ENCODE measurements at regions not wholly inside any gene's neighbourhood (a gene's known extent, or its start where the extent isn't known, plus 50 kb on each side); places are given as distances from the start of the nearest gene placed in this dataset.

- Histone ChIP-seq H3K9me3 (ENCODE audit: control insufficient read depth in 2 of 2, insufficient read depth in 1 of 2, low read length in 1 of 2) (no peaks in the 10 kb centered on the region), H3K27ac (ENCODE audit: low read depth in 1 of 2, low read length in 1 of 2) (peak overlapping the region in 1 of 2 donors; percentile 44), H3K4me1 (ENCODE audit: control insufficient read depth in 2 of 2, insufficient read depth in 2 of 2, low read length in 2 of 2) (peaks cover 0 to 6% of the 10 kb centered on the region in 2 donors), H3K27me3 (ENCODE audit: control insufficient read depth in 2 of 2, insufficient read depth in 1 of 2, low read length in 1 of 2) (no peaks in the 10 kb centered on the region), H3K36me3 (ENCODE audit: control insufficient read depth in 2 of 2, insufficient read depth in 2 of 2, low read length in 1 of 2) (no peaks in the 10 kb centered on the region), H3K4me3 (ENCODE audit: low read length in 2 of 2) (no peak overlapping the region)
- WGBS, result 72% methylated on average over 7 of the region's 7 CpGs
- peak in 4 of 9 donors; percentile 4 to 31 (median 11) for DNase-seq (ENCODE audit: low read depth in 6 of 9, low spot score in 9 of 9)
These were observed 100.0 kb upstream of the CITED2 start for GRCh38 chr6:139474145-139475108.

DNA sequence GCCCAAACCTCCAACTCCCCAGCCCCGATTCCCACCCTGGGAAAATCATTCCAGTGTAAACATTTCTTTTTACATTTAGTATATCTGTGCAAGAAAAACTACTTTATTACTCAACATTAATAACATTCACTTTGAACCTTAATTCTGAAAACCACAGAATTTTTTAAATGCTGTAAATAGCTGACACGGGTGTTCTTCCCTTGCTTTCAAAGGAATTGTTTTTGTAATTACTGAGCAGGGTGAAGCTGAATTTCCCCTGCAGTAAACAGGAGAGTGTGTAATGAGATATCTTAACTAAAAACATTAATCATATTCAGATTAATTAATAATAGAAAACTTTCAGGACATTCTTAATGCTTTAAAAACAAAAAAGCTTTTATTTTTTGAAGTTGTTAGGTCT is 99.3 kb upstream of the CITED2 start:
- H3K27ac ChIP-seq (ENCODE audit: low read depth in 1 of 2, low read length in 1 of 2), result no peak overlapping the region
- no peaks in the 10 kb centered on the region for H3K27me3 ChIP-seq (ENCODE audit: control insufficient read depth in 2 of 2, insufficient read depth in 1 of 2, low read length in 1 of 2)
- H3K9me3 ChIP-seq (ENCODE audit: control insufficient read depth in 2 of 2, insufficient read depth in 1 of 2, low read length in 1 of 2), result no peaks in the 10 kb centered on the region
- no peaks in the 10 kb centered on the region for H3K36me3 ChIP-seq (ENCODE audit: control insufficient read depth in 2 of 2, insufficient read depth in 2 of 2, low read length in 1 of 2)
- H3K4me3 ChIP-seq (ENCODE audit: low read length in 2 of 2), result no peak overlapping the region
- DNase-seq (ENCODE audit: low read depth in 6 of 9, low spot score in 9 of 9), result no peak
- WGBS, result 85% methylated on average over 2 of the region's 2 CpGs
- peaks cover 0 to 6% of the 10 kb centered on the region in 2 donors for H3K4me1 ChIP-seq (ENCODE audit: control insufficient read depth in 2 of 2, insufficient read depth in 2 of 2, low read length in 2 of 2)

- no peak overlapping the region for H3K4me3 ChIP-seq (ENCODE audit: low read length in 2 of 2)
- H3K27me3 ChIP-seq (ENCODE audit: control insufficient read depth in 2 of 2, insufficient read depth in 1 of 2, low read length in 1 of 2), result no peaks in the 10 kb centered on the region
- WGBS, result 95% methylated on average over 14 of the region's 14 CpGs
- no peaks in the 10 kb centered on the region for H3K36me3 ChIP-seq (ENCODE audit: control insufficient read depth in 2 of 2, insufficient read depth in 2 of 2, low read length in 1 of 2)
- H3K4me1 ChIP-seq (ENCODE audit: control insufficient read depth in 2 of 2, insufficient read depth in 2 of 2, low read length in 2 of 2), result peaks cover 0 to 6% of the 10 kb centered on the region in 2 donors
- H3K27ac ChIP-seq (ENCODE audit: low read depth in 1 of 2, low read length in 1 of 2), result no peak overlapping the region
- H3K9me3 ChIP-seq (ENCODE audit: control insufficient read depth in 2 of 2, insufficient read depth in 1 of 2, low read length in 1 of 2), result no peaks in the 10 kb centered on the region
- DNase-seq (ENCODE audit: low read depth in 6 of 9, low spot score in 9 of 9), result no peak
These were observed 98.8 kb upstream of the CITED2 start for GRCh38 chr6:139473231-139473701.

DNA sequence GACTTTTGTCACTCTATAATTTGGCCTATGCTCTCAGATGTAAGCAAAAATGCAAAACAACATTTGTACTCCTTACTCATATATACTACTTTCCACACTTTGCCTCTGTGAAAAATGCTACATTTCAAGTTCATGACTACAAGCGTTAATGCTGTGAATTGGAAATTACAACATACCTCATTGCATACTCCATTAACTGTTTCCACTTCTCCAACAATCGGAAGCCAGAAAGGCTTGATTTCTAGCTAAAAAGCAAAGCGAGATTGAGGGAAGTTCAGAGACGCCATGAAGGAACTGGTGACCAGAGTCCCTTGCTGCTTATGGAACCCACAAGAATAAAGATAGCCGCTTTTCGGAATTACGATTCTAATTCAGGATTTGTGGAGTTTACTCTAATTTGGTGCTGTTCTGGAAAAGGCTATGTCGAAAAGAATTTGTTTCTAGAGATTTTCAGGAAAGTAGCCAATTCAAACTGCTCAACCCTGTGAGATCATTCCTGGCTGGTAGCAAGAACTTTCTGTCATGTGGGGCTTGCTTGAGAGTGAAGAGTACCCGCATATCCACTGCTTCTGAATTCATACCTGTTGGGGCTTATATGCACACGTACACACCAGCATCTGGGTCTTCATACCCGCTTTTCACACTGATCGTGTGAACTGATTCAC is 98.0 kb upstream of the CITED2 start:
- WGBS, result 97% methylated on average over 12 of the region's 12 CpGs
- Histone ChIP-seq H3K27ac (ENCODE audit: low read depth in 1 of 2, low read length in 1 of 2) (no peak overlapping the region), H3K36me3 (ENCODE audit: control insufficient read depth in 2 of 2, insufficient read depth in 2 of 2, low read length in 1 of 2) (no peaks in the 10 kb centered on the region), H3K27me3 (ENCODE audit: control insufficient read depth in 2 of 2, insufficient read depth in 1 of 2, low read length in 1 of 2) (no peaks in the 10 kb centered on the region), H3K4me3 (ENCODE audit: low read length in 2 of 2) (no peak overlapping the region), H3K9me3 (ENCODE audit: control insufficient read depth in 2 of 2, insufficient read depth in 1 of 2, low read length in 1 of 2) (no peaks in the 10 kb centered on the region), H3K4me1 (ENCODE audit: control insufficient read depth in 2 of 2, insufficient read depth in 2 of 2, low read length in 2 of 2) (peaks cover 0 to 6% of the 10 kb centered on the region in 2 donors)
- no peak for DNase-seq (ENCODE audit: low read depth in 6 of 9, low spot score in 9 of 9)

GRCh38 chr6:139470997-139471396 is 96.5 kb upstream of the CITED2 start:
- Histone ChIP-seq H3K4me3 (ENCODE audit: low read length in 2 of 2) (no peak overlapping the region), H3K27me3 (ENCODE audit: control insufficient read depth in 2 of 2, insufficient read depth in 1 of 2, low read length in 1 of 2) (no peaks in the 10 kb centered on the region), H3K4me1 (ENCODE audit: control insufficient read depth in 2 of 2, insufficient read depth in 2 of 2, low read length in 2 of 2) (peaks cover 0 to 6% of the 10 kb centered on the region in 2 donors), H3K36me3 (ENCODE audit: control insufficient read depth in 2 of 2, insufficient read depth in 2 of 2, low read length in 1 of 2) (no peaks in the 10 kb centered on the region), H3K9me3 (ENCODE audit: control insufficient read depth in 2 of 2, insufficient read depth in 1 of 2, low read length in 1 of 2) (no peaks in the 10 kb centered on the region), H3K27ac (ENCODE audit: low read depth in 1 of 2, low read length in 1 of 2) (no peak overlapping the region)
- no peak for DNase-seq (ENCODE audit: low read depth in 6 of 9, low spot score in 9 of 9)
- 98% methylated on average over 8 of the region's 8 CpGs for WGBS

GRCh38 chr6:139468178-139468819 is 93.9 kb upstream of the CITED2 start:
- Histone ChIP-seq H3K4me1 (ENCODE audit: control insufficient read depth in 2 of 2, insufficient read depth in 2 of 2, low read length in 2 of 2) (no peaks in the 10 kb centered on the region), H3K36me3 (ENCODE audit: control insufficient read depth in 2 of 2, insufficient read depth in 2 of 2, low read length in 1 of 2) (no peaks in the 10 kb centered on the region), H3K27ac (ENCODE audit: low read depth in 1 of 2, low read length in 1 of 2) (no peak overlapping the region), H3K27me3 (ENCODE audit: control insufficient read depth in 2 of 2, insufficient read depth in 1 of 2, low read length in 1 of 2) (no peaks in the 10 kb centered on the region), H3K4me3 (ENCODE audit: low read length in 2 of 2) (no peak overlapping the region), H3K9me3 (ENCODE audit: control insufficient read depth in 2 of 2, insufficient read depth in 1 of 2, low read length in 1 of 2) (no peaks in the 10 kb centered on the region)
- 91% methylated on average over 4 of the region's 4 CpGs for WGBS
- DNase-seq (ENCODE audit: low read depth in 6 of 9, low spot score in 9 of 9), result no peak

- no peak for DNase-seq (ENCODE audit: low read depth in 6 of 9, low spot score in 9 of 9)
- no peak overlapping the region for H3K4me3 ChIP-seq (ENCODE audit: low read length in 2 of 2)
- H3K27me3 ChIP-seq (ENCODE audit: control insufficient read depth in 2 of 2, insufficient read depth in 1 of 2, low read length in 1 of 2), result no peaks in the 10 kb centered on the region
- H3K27ac ChIP-seq (ENCODE audit: low read depth in 1 of 2, low read length in 1 of 2), result no peak overlapping the region
- WGBS, result 87% methylated on average over 7 of the region's 7 CpGs
- H3K4me1 ChIP-seq (ENCODE audit: control insufficient read depth in 2 of 2, insufficient read depth in 2 of 2, low read length in 2 of 2), result no peaks in the 10 kb centered on the region
- no peaks in the 10 kb centered on the region for H3K9me3 ChIP-seq (ENCODE audit: control insufficient read depth in 2 of 2, insufficient read depth in 1 of 2, low read length in 1 of 2)
- H3K36me3 ChIP-seq (ENCODE audit: control insufficient read depth in 2 of 2, insufficient read depth in 2 of 2, low read length in 1 of 2), result no peaks in the 10 kb centered on the region
These were observed 83.0 kb upstream of the CITED2 start for GRCh38 chr6:139457476-139457875.

- Histone ChIP-seq H3K4me3 (ENCODE audit: low read length in 2 of 2) (no peak overlapping the region), H3K27me3 (ENCODE audit: control insufficient read depth in 2 of 2, insufficient read depth in 1 of 2, low read length in 1 of 2) (no peaks in the 10 kb centered on the region), H3K27ac (ENCODE audit: low read depth in 1 of 2, low read length in 1 of 2) (no peak overlapping the region), H3K36me3 (ENCODE audit: control insufficient read depth in 2 of 2, insufficient read depth in 2 of 2, low read length in 1 of 2) (no peaks in the 10 kb centered on the region), H3K4me1 (ENCODE audit: control insufficient read depth in 2 of 2, insufficient read depth in 2 of 2, low read length in 2 of 2) (no peaks in the 10 kb centered on the region), H3K9me3 (ENCODE audit: control insufficient read depth in 2 of 2, insufficient read depth in 1 of 2, low read length in 1 of 2) (no peaks in the 10 kb centered on the region)
- no peak for DNase-seq (ENCODE audit: low read depth in 6 of 9, low spot score in 9 of 9)
- 93% methylated on average over 2 of the region's 2 CpGs for WGBS
These were observed 77.9 kb upstream of the CITED2 start for GRCh38 chr6:139452148-139452876.

All from thymus (tissue), 11 donors.